Lung (tissue), 11 donors: ENCODE measurements at regions not wholly inside any gene's neighbourhood (a gene's known extent, or its start where the extent isn't known, plus 50 kb on each side); places are given as distances from the start of the nearest gene placed in this dataset.
A peak's percentile ranks its signal among the peaks of the same experiment; 100 is the strongest.

ENCODE experiments used
- ATAC-seq: fragments of 200-7000 bp; cut with Tn5 transposase; one replicate; pipeline ENCODE4 v1.9.1; 2020; ENCODE audit warnings: moderate number of reproducible peaks; ENCODE audit not compliant: insufficient read depth, low FRiP score
- DNase-seq, 3 donors: peaks; one replicate each; pipeline ENCODE4 v3.0.0-alpha.2; 2013 to 2017
- H3K27ac ChIP-seq, 2 donors: one replicate each; pipeline ENCODE4 v1.5.1; 2013; ENCODE audit warnings: mild to moderate bottlenecking in 2 of 2, moderate library complexity in 2 of 2, control low read depth in 1 of 2, inconsistent platforms in 1 of 2, low read depth in 1 of 2, low read length in 1 of 2
- H3K27me3 ChIP-seq, 3 donors: one replicate each; pipeline ENCODE4 v1.5.1; 2013; ENCODE audit warnings: low read length in 2 of 3; ENCODE audit not compliant: control insufficient read depth in 3 of 3, insufficient read depth in 3 of 3
- H3K36me3 ChIP-seq, 4 donors: one replicate each; pipeline ENCODE4 v1.5.1; 2013; ENCODE audit warnings: low read length in 4 of 4, mild to moderate bottlenecking in 1 of 4, moderate library complexity in 1 of 4; ENCODE audit not compliant: control insufficient read depth in 4 of 4, insufficient read depth in 4 of 4
- H3K4me1 ChIP-seq, 5 donors: one replicate each; pipeline ENCODE4 v1.5.1; 2013; ENCODE audit warnings: low read length in 5 of 5, mild to moderate bottlenecking in 2 of 5, moderate library complexity in 1 of 5; ENCODE audit not compliant: control insufficient read depth in 5 of 5, insufficient read depth in 5 of 5
- H3K4me3 ChIP-seq: one replicate; pipeline ENCODE4 v1.5.1; 2013; ENCODE audit warnings: mild to moderate bottlenecking, control low read depth, moderate library complexity
- H3K9ac ChIP-seq, 2 donors: one replicate each; pipeline ENCODE4 v1.5.1; 2013; ENCODE audit warnings: low read length in 2 of 2, control low read depth in 1 of 2; ENCODE audit not compliant: insufficient read depth in 1 of 2
- H3K9me3 ChIP-seq, 4 donors: one replicate each; pipeline ENCODE4 v1.5.1; 2013; ENCODE audit warnings: low read length in 3 of 4, mild to moderate bottlenecking in 1 of 4, moderate library complexity in 1 of 4; ENCODE audit not compliant: control insufficient read depth in 4 of 4, insufficient read depth in 3 of 4
- WGBS, 2 donors: extraction: QIAGEN DNeasy Blood & Tissue Kit; methylation state at CpG; one replicate each; pipeline ENCODE4 v1.1.7; 2013; 5-methylcytosine and 5-hydroxymethylcytosine counted together
- TF ChIP-seq, protein P1 (sequence below): IDR thresholded peaks from 2 replicates; pipeline ENCODE4 v1.5.1; 2012; ENCODE audit warnings: mild to moderate bottlenecking; ENCODE audit errors: control extremely low read depth, extremely low read depth
- donor health status: control.
- donor health status: control.
- donor health status: Bipolar disorder and iron deficiency.
- donor health status: healthy.
- donor health status: DM: yes; HTN: yes; CAD: no.

DNA sequence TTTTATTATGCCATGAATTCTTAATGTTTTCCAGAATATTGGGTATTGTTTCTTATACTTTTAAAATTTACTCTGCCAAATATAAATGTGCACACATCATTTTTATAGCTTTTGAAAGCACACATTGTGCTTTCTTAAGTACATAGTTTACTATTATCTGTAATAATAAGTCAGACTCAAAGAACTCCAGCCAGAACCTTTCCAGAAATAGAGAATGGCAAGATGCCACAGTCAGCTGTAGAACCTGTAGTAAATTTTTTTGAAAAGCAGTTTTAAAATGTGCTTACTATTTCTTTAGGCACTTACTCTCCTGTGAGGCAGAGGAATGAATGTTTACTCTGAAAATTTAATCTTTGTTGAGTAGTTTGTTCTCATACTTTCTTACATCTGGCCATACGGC is 1287.1 kb downstream of the PCDH9 start:
- Histone ChIP-seq H3K9ac (no peak overlapping the region), H3K4me1 (no peaks in the 10 kb centered on the region), H3K36me3 (no peaks in the 10 kb centered on the region), H3K27me3 (no peaks in the 10 kb centered on the region), H3K27ac (no peak overlapping the region), H3K9me3 (no peaks in the 10 kb centered on the region), H3K4me3 (no peak overlapping the region)
- TF ChIP-seq, protein P1, sequence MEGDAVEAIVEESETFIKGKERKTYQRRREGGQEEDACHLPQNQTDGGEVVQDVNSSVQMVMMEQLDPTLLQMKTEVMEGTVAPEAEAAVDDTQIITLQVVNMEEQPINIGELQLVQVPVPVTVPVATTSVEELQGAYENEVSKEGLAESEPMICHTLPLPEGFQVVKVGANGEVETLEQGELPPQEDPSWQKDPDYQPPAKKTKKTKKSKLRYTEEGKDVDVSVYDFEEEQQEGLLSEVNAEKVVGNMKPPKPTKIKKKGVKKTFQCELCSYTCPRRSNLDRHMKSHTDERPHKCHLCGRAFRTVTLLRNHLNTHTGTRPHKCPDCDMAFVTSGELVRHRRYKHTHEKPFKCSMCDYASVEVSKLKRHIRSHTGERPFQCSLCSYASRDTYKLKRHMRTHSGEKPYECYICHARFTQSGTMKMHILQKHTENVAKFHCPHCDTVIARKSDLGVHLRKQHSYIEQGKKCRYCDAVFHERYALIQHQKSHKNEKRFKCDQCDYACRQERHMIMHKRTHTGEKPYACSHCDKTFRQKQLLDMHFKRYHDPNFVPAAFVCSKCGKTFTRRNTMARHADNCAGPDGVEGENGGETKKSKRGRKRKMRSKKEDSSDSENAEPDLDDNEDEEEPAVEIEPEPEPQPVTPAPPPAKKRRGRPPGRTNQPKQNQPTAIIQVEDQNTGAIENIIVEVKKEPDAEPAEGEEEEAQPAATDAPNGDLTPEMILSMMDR, result no peak
- DNase-seq (peak in 1 of 3 donors; percentile 13), ATAC-seq (no peak)
- 69 to 79% methylated on average over 1 of the region's 1 CpG for WGBS, 2 donors

DNA sequence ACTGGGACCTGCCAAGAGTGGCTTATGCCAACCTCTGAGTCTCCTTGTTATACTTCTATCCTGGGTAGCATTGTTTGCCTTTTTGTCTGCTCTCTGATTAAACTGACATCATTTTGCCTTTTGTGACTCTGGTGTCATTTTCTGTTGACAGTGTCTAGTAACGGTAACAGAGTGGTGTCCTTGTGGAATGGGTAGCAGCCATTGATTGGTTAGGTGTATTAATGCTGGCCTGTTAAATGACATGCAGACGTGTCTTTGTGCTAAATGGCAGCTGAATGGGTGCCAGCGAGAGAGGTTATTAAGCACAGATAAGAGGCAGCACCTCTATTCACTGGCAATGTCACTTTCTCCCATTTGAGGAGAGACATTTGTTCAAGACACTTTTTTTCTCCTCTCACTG is 1289.4 kb downstream of the PCDH9 start:
- no peak overlapping the region for H3K9ac ChIP-seq
- no peaks in the 10 kb centered on the region for H3K36me3 ChIP-seq
- ATAC-seq, result no peak
- no peaks in the 10 kb centered on the region for H3K9me3 ChIP-seq
- 75 to 77% methylated on average over 3 of the region's 3 CpGs for WGBS, 2 donors
- H3K4me3 ChIP-seq, result no peak overlapping the region
- no peaks in the 10 kb centered on the region for H3K4me1 ChIP-seq
- TF ChIP-seq, protein P1, result no peak
- no peak for DNase-seq
- H3K27me3 ChIP-seq, result no peaks in the 10 kb centered on the region
- H3K27ac ChIP-seq, result no peak overlapping the region

DNA sequence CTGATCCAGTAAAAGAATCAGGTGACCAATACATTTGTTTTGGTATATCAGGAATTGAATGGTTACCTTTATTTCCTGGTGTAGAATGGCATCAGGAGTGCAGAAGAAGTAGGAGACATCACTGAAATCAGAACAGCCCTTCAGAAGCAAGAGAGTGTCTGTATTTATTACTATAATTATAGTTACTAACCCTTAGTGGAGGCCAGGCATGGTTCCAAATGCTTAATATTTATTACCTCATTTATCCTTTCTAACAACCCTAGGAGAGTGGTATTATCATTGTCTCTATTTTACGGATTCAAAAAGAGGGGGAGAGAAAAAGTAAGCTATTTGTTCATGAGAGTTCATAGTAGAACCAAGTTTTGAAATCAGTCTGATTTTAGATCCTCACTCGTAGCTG is 1292.9 kb downstream of the PCDH9 start:
- TF ChIP-seq, protein P1, result no peak
- Histone ChIP-seq H3K9ac (no peak overlapping the region), H3K36me3 (no peaks in the 10 kb centered on the region), H3K4me3 (no peak overlapping the region), H3K9me3 (no peaks in the 10 kb centered on the region), H3K27ac (no peak overlapping the region), H3K4me1 (no peaks in the 10 kb centered on the region), H3K27me3 (no peaks in the 10 kb centered on the region)
- DNase-seq (peak in 2 of 3 donors; percentile 4 to 17), ATAC-seq (no peak)
- WGBS, 2 donors, result 74 to 75% methylated on average over 2 of the region's 2 CpGs

DNA sequence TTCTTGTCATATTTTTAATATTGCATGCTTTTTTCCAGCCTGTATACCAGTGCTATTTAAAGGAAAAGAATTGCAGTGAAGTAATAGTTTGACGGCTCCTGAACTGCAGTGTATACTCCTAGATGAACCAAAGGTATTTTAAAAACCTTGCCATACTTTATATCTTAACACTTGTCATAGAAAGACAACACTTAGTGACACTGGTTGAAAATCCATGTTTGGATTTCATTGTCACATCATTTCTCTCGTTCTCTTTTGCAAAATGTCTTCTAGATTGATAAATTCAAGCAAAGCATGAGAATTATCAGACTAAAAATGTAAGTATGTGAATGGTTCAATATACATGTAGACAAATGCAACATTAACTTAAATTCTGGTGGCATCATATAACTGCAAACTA is 1293.9 kb downstream of the PCDH9 start:
- no peak for DNase-seq
- TF ChIP-seq, protein P1, result no peak
- Histone ChIP-seq H3K27me3 (no peaks in the 10 kb centered on the region), H3K36me3 (no peaks in the 10 kb centered on the region), H3K9ac (no peak overlapping the region), H3K27ac (no peak overlapping the region), H3K9me3 (no peaks in the 10 kb centered on the region), H3K4me3 (no peak overlapping the region), H3K4me1 (no peaks in the 10 kb centered on the region)
- ATAC-seq, result no peak
- 71 to 76% methylated on average over 2 of the region's 2 CpGs for WGBS, 2 donors
